B cell (primary cell): ENCODE measurements at regions not wholly inside any gene's neighbourhood (a gene's known extent, or its start where the extent isn't known, plus 50 kb on each side); places are given as distances from the start of the nearest gene placed in this dataset.

Experiments
- ATAC-seq: fragments of 200-7000 bp; cut with Tn5 transposase; one replicate; pipeline ENCODE4 v1.10.0; 2021; ENCODE audit warnings: low read depth, mild to moderate bottlenecking, moderate number of reproducible peaks, moderate library complexity
- CTCF ChIA-PET: fragments of 350-600 bp; sonication (Branson Sonifier 250); formaldehyde crosslinking; loops from one replicate; lab custom pipeline; 2021; ENCODE audit warnings: antibody characterized with exemption, inconsistent platforms; lab: Charles Lee
- POLR2A ChIA-PET: fragments of 350-600 bp; sonication (Branson Sonifier 250); formaldehyde crosslinking; loops from one replicate; lab custom pipeline; 2021; ENCODE audit warnings: antibody characterized with exemption; lab: Charles Lee
- DNase-seq: peaks from one replicate; pipeline ENCODE4 v3.0.0; 2013
- H2AFZ ChIP-seq: 2 replicates; pipeline ENCODE4 v1.6.1; 2012; ENCODE audit warnings: mild to moderate bottlenecking, low read depth, low read length; ENCODE audit not compliant: insufficient read depth, poor library complexity, severe bottlenecking
- H3K27ac ChIP-seq, 2 donors: 1 replicate in 1 of 2; 2 replicates in 1 of 2; pipeline ENCODE4 v1.5.1; 2012 to 2013; ENCODE audit warnings: low read length in 2 of 2, mild to moderate bottlenecking in 2 of 2, moderate library complexity in 1 of 2
- H3K27me3 ChIP-seq, 4 experiments: fragments of 200-600 bp in 1 of 4; sonication (generic) in 1 of 4; replicated peaks in 1 of 4; 1 replicate in 2 of 4; 2 replicates in 2 of 4; pipeline versions ENCODE4 v1.6.1 to v1.7.0; 2013 to 2016; ENCODE audit warnings: low read length in 3 of 4, mild to moderate bottlenecking in 2 of 4, mixed read lengths in 1 of 4, moderate library complexity in 1 of 4; ENCODE audit not compliant: insufficient read depth in 4 of 4, control insufficient read depth in 3 of 4; ENCODE audit errors: control extremely low read depth in 1 of 4
- H3K36me3 ChIP-seq, 2 experiments: replicated peaks in 1 of 2; 1 replicate in 1 of 2; 2 replicates in 1 of 2; pipeline versions ENCODE4 v1.6.1 to v1.7.1; 2013; ENCODE audit warnings: low read length in 1 of 2; ENCODE audit not compliant: insufficient read depth in 2 of 2, control insufficient read depth in 1 of 2; ENCODE audit errors: control extremely low read depth in 1 of 2, extremely low read depth in 1 of 2
- H3K4me1 ChIP-seq, 2 donors: fragments of 200-600 bp in 1 of 2; sonication (generic) in 1 of 2; 1 replicate in 1 of 2; 2 replicates in 1 of 2; pipeline versions ENCODE4 v1.5.1 to v1.6.1; 2013 to 2017; ENCODE audit warnings: low read length in 2 of 2; ENCODE audit not compliant: control insufficient read depth in 2 of 2, insufficient read depth in 2 of 2
- H3K4me2 ChIP-seq: replicated peaks from 2 replicates; pipeline ENCODE3; 2012; ENCODE audit warnings: mild to moderate bottlenecking, low read depth, low read length; ENCODE audit not compliant: poor library complexity, severe bottlenecking
- H3K4me3 ChIP-seq, 5 experiments: fragments of 200-600 bp in 1 of 5; sonication (generic) in 1 of 5; 1 replicate in 3 of 5; 2 replicates in 2 of 5; pipeline versions ENCODE4 v1.5.1 to v1.7.0; 2011 to 2016; ENCODE audit warnings: low read length in 4 of 5, mild to moderate bottlenecking in 4 of 5, low read depth in 2 of 5, control low read depth in 1 of 5, moderate library complexity in 1 of 5; ENCODE audit not compliant: insufficient read depth in 1 of 5; ENCODE audit errors: control extremely low read depth in 1 of 5, extremely low read depth in 1 of 5
- H3K79me2 ChIP-seq: fragments of 200-600 bp; sonication (generic); one replicate; pipeline ENCODE4 v1.6.0; 2016; ENCODE audit warnings: low read length; ENCODE audit not compliant: control insufficient read depth, insufficient read depth
- H3K9ac ChIP-seq: fragments of 200-600 bp; sonication (generic); 2 replicates; pipeline ENCODE4 v1.6.1; 2017; ENCODE audit warnings: mild to moderate bottlenecking, low read length, moderate library complexity
- H3K9me3 ChIP-seq, 3 donors: one replicate each; pipeline versions ENCODE4 v1.6.1 to v1.7.1; 2013; ENCODE audit warnings: low read length in 2 of 3; ENCODE audit not compliant: control insufficient read depth in 2 of 3, insufficient read depth in 1 of 3; ENCODE audit errors: control extremely low read depth in 1 of 3
- H4K20me1 ChIP-seq: 2 replicates; pipeline ENCODE4 v1.6.0; 2012; ENCODE audit warnings: mild to moderate bottlenecking, low read length; ENCODE audit not compliant: insufficient read depth, control insufficient read depth, poor library complexity, severe bottlenecking
- H3K27ac Mint-ChIP-seq: one replicate; pipeline ENCODE4 v1.8.0; 2021; ENCODE audit warnings: mixed read lengths
- H3K27me3 Mint-ChIP-seq: one replicate; pipeline ENCODE4 v1.8.0; 2021; ENCODE audit warnings: mixed read lengths
- H3K4me1 Mint-ChIP-seq: one replicate; pipeline ENCODE4 v1.8.0; 2021; ENCODE audit warnings: mixed read lengths
- H3K4me3 Mint-ChIP-seq: one replicate; pipeline ENCODE4 v1.8.0; 2021; ENCODE audit warnings: mixed read lengths
- H3K9me3 Mint-ChIP-seq: one replicate; pipeline ENCODE4 v1.8.0; 2022; ENCODE audit warnings: mixed read lengths; ENCODE audit not compliant: insufficient read depth
- EZH2 ChIP-seq: IDR thresholded peaks from 2 replicates; pipeline ENCODE4 v1.6.1; 2012; ENCODE audit warnings: borderline replicate concordance, low read depth, mild to moderate bottlenecking, moderate library complexity, low read length; ENCODE audit not compliant: insufficient read depth, poor library complexity, severe bottlenecking
- WGBS: methylation state at CpG from one replicate; pipeline ENCODE4 v1.1.5; 2013; ENCODE audit warnings: missing lambda C conversion rate; ENCODE audit not compliant: insufficient coverage; 5-methylcytosine and 5-hydroxymethylcytosine counted together
- intact Hi-C: fragments of 100-400 bp; cut with micrococcal nuclease; formaldehyde crosslinking; loops from one replicate; pipeline ENCODE4 v1.10.0; 2022
- TF ChIP-seq, protein P1 (sequence below): fragments of 200-600 bp; IDR thresholded peaks from one replicate; pipeline ENCODE4 v1.8.0; 2022; ENCODE audit warnings: antibody characterized with exemption, mild to moderate bottlenecking

GRCh38 chr1:217181756-217182155 is 449.1 kb downstream of the GPATCH2 start:
- no peak overlapping the region for H3K27ac Mint-ChIP-seq
- H3K9ac ChIP-seq, result no peak overlapping the region
- no peak overlapping the region for H3K4me2 ChIP-seq

DNA sequence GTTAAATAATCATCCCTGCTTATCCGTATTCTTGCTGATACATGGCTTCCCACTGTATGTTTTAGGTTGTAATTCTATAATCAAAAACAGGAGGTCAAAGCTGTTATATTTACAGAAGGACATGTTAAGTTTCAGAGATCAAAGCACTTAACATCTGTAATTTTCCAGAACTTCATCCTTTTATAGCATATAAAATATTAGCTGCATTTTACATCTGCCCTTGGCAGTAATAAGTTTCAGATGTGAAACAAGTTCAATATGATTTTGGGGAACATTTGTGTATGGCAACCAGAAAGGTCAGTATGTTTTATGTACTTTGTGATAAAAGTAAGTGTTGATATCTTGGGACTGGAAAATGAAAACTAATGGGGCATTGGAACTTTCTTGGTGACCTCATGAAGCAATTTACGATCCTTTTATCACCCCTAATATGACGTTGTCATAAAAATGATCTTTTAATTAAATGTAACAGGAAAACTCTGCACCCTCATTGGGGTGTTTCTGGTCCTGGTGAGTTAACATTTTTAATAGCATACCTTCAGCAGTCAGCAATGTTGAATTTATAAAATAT is 449.6 kb downstream of the GPATCH2 start:
- TF ChIP-seq EZH2, result no peak
- TF ChIP-seq, protein P1, sequence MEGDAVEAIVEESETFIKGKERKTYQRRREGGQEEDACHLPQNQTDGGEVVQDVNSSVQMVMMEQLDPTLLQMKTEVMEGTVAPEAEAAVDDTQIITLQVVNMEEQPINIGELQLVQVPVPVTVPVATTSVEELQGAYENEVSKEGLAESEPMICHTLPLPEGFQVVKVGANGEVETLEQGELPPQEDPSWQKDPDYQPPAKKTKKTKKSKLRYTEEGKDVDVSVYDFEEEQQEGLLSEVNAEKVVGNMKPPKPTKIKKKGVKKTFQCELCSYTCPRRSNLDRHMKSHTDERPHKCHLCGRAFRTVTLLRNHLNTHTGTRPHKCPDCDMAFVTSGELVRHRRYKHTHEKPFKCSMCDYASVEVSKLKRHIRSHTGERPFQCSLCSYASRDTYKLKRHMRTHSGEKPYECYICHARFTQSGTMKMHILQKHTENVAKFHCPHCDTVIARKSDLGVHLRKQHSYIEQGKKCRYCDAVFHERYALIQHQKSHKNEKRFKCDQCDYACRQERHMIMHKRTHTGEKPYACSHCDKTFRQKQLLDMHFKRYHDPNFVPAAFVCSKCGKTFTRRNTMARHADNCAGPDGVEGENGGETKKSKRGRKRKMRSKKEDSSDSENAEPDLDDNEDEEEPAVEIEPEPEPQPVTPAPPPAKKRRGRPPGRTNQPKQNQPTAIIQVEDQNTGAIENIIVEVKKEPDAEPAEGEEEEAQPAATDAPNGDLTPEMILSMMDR, result no peak
- H2AFZ ChIP-seq, result no peak overlapping the region
- H3K79me2 ChIP-seq, result no peaks in the 10 kb centered on the region
- no peaks in the 10 kb centered on the region for H3K4me1 ChIP-seq
- no peak overlapping the region for H3K4me3 ChIP-seq
- H3K9me3 ChIP-seq, result no peaks in the 10 kb centered on the region
- H4K20me1 ChIP-seq, result no peaks in the 10 kb centered on the region
- CTCF ChIA-PET, result no interaction called here
- intact Hi-C loops, result no loop called here
- H3K9ac ChIP-seq, result no peak overlapping the region
- no peaks in the 10 kb centered on the region for H3K36me3 ChIP-seq
- no peak overlapping the region for H3K4me2 ChIP-seq
- no peak overlapping the region for H3K27ac ChIP-seq
- no peak overlapping the region for H3K4me3 Mint-ChIP-seq
- POLR2A ChIA-PET, result no interaction called here
- ATAC-seq (no peak), DNase-seq (no peak)
- no peaks in the 10 kb centered on the region for H3K4me1 Mint-ChIP-seq
- WGBS, result no CpG with 5 or more reads among the region's 3 CpGs
- H3K27ac Mint-ChIP-seq, result no peak overlapping the region
- no peaks in the 10 kb centered on the region for H3K27me3 Mint-ChIP-seq
- H3K9me3 Mint-ChIP-seq, result no peaks in the 10 kb centered on the region
- no peaks in the 10 kb centered on the region for H3K27me3 ChIP-seq

More at GRCh38 chr1:217181756-217182155, 449.1 kb downstream of the GPATCH2 start:
- DNase-seq (no peak), ATAC-seq (no peak)
- intact Hi-C loops, result no loop called here
- peaks cover 0 to 3% (median 0%) of the 10 kb centered on the region in 3 donors for H3K9me3 ChIP-seq
- H2AFZ ChIP-seq, result no peak overlapping the region
- H3K27me3 Mint-ChIP-seq, result no peaks in the 10 kb centered on the region
- H3K4me1 Mint-ChIP-seq, result no peaks in the 10 kb centered on the region
- H3K4me3 ChIP-seq, result no peak overlapping the region
- no peaks in the 10 kb centered on the region for H3K79me2 ChIP-seq
- TF ChIP-seq, protein P1, result no peak
- TF ChIP-seq EZH2, result no peak
- H3K4me3 Mint-ChIP-seq, result no peak overlapping the region
- no peaks in the 10 kb centered on the region for H3K4me1 ChIP-seq
- no peaks in the 10 kb centered on the region for H3K36me3 ChIP-seq
- H3K9me3 Mint-ChIP-seq, result no peaks in the 10 kb centered on the region
- H3K27ac ChIP-seq, result no peak overlapping the region
- H4K20me1 ChIP-seq, result no peaks in the 10 kb centered on the region
- H3K27me3 ChIP-seq, result no peaks in the 10 kb centered on the region
- CTCF ChIA-PET, result no interaction called here
- POLR2A ChIA-PET, result no interaction called here
